ENCODE measurements at regions not wholly inside any gene's neighbourhood (a gene's known extent, or its start where the extent isn't known, plus 50 kb on each side); places are given as distances from the start of the nearest gene placed in this dataset.
"Not testable (repeated sequence)": the region's sequence is repeated elsewhere in the genome, so short reads cannot be mapped to it uniquely, and the experiment has no call there.

- DNase-seq, result no peak
These were observed 104.2 kb upstream of the ACBD5 start for GRCh38 chr10:27344568-27345454.

DNA sequence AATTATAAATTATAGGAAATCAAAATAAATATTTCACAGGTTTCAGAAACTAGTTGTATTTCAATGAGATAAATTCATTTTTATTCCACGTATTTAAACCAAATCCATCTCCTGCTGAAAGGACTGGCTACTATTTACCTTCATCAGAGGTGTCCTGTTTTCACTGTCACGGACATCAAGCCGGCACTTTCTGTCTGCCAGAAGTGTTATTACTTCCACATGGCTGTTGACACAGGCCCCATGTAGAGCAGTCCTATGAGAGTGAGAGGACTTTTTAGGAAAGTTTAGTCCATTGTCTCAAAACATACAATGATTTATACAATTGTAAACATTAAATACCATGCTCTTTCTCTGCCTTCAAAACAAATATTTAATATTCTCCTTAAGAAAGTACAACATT, 100.4 kb upstream of the ACBD5 start:
- DNase-seq, result no peak

- not testable (repeated sequence) for DNase-seq
These were observed 94.6 kb upstream of the ACBD5 start for GRCh38 chr10:27335246-27335645.

- DNase-seq, result no peak
These were observed 89.5 kb upstream of the ACBD5 start for GRCh38 chr10:27330074-27330473.

GRCh38 chr10:27328946-27329345, 88.3 kb upstream of the ACBD5 start:
- no peak for DNase-seq

DNA sequence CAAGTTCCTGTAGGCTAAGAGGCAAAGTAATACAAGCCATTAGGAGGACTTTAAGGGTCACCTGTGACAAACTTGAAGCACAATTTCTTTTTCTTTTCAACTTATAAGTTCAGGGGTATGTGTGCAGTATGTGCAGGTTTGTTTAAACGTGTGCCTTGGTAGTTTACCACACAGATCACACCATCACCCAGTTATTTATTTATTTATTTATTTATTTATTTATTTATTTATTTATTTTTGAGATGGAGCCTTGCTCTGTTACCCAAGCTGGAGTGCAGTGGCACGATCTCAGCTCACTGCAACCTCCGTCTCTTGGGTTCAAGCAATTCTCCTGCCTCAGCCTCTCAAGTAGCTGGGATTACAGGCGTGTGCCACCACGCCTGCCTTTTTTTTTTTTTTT, 86.2 kb upstream of the ACBD5 start:
- not testable (repeated sequence) for DNase-seq

- peak; percentile 20 for DNase-seq
These were observed 79.3 kb upstream of the ACBD5 start for GRCh38 chr10:27319752-27320431.

DNA sequence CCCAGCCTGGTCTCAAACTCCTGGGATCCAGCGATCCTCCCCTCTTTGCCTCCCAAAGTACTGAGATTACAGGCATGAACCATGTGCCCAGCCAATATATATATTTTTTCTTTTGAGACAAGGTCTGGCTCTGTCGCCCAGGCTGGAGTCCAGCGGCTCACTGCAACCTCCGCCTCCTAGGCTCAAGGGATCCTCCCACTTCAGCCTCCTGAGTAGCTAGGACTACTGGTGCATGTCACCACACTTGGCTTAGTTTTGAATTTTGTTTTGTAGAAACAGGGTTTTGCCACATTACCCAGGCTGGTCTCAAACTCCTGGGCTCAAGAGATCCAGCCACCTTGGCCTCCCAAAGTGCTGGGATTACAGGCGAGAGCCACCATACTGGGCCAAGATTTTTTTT, 78.5 kb upstream of the ACBD5 start:
- DNase-seq, result not testable (repeated sequence)

DNA sequence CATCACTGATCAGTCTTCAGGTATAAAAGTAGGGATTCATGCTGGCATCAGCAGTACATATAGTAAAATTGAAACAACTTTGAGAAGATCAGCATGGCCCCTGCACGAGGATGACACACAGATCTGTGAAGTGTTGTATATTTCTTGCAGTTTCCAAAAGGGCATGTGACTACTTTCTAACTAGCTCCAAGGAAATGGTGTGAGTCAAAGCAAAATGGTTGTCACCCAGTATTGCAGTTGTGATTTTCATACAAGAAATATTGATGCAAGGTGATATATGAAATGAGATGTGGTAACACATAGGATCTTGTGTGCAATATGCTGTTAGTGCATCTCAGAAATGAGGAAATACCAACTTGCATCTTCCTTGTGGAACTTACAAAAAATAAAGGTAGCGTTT, 74.5 kb upstream of the ACBD5 start:
- DNase-seq, result not testable (repeated sequence)

GRCh38 chr10:27313586-27313985, 73.0 kb upstream of the ACBD5 start:
- not testable (repeated sequence) for DNase-seq

- DNase-seq, result no peak
These were observed 72.3 kb upstream of the ACBD5 start for GRCh38 chr10:27312854-27313253.

GRCh38 chr10:27311809-27312208, 71.2 kb upstream of the ACBD5 start:
- DNase-seq, result not testable (repeated sequence)

DNA sequence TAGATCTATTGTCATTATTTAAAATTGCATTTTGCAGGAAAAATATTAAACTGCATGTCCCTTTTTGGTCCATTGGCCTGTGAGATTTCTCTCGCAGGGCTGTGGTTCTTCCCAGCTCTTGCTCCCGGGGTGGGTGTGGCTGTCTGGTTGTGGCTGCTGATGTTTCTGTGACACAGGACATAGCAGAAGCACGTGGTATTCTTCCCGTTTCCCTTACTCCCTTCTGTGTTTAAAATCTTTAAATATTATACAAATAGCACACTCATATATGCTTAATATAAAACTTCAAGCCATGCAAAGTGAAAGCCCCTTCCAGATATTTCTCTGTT, 57.9 kb upstream of the ACBD5 start:
- DNase-seq, result not testable (repeated sequence)

DNA sequence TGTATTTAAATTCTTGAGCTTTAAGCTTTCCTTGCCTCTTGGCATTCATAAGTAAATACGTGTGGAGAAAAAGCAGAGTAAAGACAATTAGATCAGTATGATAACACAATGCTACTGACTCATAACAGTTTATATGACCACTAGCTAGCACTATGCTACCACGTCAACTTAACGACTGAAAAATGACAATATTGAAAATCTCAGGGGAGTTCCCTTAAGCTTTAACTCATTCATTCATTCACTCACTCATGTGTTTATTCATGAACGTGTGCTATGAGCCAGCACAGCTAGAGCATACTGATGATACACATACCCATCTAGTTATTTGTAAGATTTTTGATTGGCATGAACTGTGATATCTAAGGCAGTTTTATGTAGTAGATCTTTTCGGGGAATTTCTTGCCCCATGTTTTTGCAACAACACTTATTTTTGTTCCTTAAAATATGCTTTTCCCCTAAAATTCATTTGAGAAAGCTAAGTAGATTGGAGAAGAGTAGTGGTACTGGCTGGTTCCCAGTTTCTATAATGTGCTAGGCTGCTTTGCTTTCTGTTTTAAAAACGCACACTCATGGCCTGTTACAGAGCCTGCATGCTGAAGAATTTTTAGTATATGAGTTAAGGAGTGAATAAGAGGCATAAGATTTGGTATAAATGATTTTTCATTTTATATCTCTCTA, 57.4 kb upstream of the ACBD5 start:
- no peak for DNase-seq

- not testable (repeated sequence) for DNase-seq
These were observed 55.7 kb upstream of the ACBD5 start for GRCh38 chr10:27296285-27296684.

GRCh38 chr10:27291253-27291895, 50.8 kb upstream of the ACBD5 start:
- DNase-seq, result not testable (repeated sequence)

All from NCI-H2107 (cell line).